HUDEP-2 (cell line): ENCODE measurements at regions not wholly inside any gene's neighbourhood (a gene's known extent, or its start where the extent isn't known, plus 50 kb on each side); places are given as distances from the start of the nearest gene placed in this dataset.

Experiments used
- DNase-seq, 76 experiments: peaks; one replicate each; lab custom pipeline; 2025; ENCODE audit not compliant: unreplicated experiment in 76 of 76; lab: John Stamatoyannopoulos, UW

DNA sequence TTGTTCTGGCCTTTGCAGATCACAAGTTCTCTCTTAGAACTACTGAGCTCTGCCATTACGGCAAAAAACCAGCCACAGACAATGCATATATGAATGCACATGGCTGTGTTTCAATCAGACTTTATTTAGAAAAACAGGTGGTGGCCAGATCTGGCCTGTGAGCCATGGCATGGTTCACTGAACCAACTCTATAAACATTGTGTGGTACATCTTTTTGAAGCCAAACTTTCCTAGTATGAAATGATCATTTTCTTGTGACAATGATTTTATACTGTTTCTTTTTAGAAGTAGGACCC is 65.9 kb upstream of the AMZ2 start:
- DNase-seq, result no peak

DNA sequence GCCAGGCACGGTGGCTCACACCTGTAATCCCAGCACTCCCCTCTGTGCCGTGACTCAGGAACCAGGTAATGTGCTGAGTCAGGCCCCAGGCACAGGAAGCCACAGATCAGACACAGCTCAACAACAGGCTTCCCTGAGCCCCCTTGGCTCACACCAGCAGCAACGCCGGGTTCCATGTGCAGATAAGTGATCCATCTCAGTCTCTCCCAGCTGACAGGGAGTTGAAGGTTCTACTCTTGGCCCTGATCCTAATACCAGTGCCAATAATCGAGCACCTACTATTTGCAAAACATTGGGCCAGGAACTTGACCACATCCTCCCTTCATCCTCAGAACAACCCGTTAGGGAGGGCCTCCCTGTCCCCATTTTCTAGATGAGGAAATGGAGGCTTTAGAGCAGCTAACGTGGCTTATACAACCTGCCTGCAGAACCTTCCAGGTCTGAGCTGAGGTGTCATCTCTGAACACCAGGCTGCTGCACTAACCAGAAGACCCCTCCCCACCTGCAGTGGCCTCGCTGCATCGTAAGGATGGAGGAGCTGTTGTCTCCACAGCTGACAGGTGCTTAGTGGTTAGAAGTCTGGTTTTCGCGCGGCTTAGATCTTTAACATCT is 64.8 kb upstream of the AMZ2 start:
- DNase-seq, result no peak

DNA sequence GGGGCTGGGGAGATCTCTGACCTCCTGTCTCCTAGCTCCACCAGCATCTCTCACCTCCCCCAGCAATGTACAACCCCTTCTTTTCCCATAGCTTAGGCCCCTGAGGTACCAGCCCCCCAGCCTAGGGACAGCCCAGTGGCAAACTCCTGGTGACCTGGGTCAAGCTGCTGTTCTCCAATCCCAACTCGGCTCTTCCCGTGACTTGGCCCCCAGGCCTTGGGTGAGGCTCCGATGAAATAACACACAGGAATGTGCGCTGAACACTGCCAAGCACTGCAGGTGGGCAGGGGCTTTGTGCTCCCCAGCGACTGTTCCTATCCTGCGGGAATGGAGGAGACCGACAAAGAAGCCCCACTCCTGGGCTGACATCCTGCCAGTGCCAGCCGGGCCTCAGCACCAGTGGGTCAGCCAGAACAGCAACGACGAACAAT is 63.7 kb upstream of the AMZ2 start:
- DNase-seq, result no peak

DNA sequence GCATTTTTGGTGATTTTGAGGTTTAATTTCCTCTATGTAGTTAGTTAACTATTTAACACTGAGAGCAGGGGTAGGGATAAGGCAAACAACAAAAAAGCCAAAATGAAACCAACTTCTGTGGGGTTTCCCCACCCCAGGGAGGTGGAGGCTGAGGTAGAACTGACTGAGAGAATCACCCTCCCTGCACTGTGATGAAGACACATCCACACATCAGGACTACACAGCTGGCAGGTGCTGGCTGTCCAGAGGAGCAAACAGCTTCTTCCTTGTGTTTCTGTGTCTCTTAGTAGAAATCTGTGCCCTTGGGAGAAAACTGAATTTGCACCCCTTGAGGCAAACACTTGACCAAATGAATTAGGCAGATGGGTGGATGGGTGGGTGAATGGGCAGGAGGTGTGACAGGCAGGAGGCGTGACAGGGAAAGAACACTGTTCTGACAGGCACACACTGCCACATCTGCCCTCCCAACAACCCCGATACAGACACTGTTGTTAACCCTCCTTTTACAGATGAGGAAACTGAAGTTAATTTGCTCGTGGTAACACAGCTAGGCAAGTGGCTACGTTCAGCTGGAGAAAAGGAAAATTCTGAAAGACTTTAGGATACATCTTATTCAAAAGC is 62.9 kb upstream of the AMZ2 start:
- no peak for DNase-seq

DNA sequence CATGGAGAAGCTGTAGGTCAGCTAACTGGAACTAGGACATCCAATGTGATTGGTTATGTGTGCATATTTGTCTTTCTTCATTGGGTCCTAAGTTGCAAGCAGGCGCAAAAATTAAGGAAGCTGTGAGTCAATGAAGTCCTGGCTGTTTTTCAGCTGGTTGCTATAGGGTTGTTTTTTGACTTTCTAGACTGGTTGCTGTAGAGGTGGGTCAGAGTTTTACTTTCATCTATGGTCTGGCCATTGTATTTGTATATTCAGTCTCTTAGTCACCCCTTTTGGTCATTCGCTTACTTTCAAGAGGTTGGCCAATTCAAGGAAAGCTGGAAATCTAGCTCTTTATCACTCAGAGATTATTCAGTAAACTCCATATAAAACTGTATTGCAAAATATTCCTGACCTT is 62.0 kb upstream of the AMZ2 start:
- DNase-seq, result no peak

DNA sequence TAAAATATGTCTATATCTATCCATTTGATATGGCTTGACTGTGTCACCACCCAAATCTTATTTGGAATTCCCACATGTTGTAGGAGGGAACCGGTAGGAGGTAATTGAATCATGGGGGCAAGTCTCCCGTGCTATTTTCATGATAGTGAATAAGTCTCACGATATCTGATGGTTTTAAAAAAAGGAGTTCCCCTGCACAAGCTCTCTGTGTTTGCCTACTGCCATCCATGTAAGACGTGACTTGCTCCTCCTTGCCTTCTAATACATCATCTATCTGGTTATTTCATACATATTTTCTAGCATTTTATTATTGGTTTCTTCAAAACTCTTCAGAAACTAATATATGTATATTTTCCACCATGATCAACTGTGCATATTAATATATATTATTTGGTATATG is 57.3 kb upstream of the AMZ2 start:
- DNase-seq, result no peak

DNA sequence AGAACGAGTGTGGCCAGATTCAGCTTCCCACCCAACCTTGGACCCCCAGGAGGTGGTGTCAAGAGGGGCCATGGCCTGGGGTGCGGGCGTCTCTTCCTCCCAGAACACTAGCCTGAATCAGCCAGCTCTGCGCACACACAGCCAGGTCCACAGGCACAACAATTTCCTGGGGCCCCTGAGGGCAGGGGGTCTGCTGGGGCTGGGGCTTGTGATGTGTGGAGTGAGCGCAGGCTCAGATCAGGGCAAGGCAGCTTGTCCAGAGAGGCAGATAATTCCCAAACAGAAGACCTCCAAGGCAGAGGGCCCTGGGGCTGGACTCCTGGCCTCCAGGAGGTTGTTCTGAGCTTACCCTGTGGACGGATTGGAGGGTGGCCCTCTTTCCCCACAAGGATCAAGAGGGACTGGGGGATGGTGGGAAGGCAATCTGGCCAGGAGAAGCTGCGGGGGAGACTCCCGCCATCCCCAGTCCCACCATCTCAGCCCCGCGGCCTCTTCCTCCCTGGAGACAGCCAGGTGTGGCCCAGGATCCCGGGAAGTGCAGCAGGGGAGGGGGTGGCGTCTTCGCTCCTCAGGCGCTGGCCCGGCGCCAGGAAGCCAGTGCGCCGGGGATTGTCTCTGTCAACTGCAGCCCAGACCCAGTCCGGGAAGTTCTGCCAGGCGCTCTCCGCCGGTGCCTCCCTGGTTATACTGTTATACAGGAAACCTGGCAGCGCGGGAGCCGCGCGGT is 52.0 kb upstream of the AMZ2 start:
- no peak for DNase-seq

DNA sequence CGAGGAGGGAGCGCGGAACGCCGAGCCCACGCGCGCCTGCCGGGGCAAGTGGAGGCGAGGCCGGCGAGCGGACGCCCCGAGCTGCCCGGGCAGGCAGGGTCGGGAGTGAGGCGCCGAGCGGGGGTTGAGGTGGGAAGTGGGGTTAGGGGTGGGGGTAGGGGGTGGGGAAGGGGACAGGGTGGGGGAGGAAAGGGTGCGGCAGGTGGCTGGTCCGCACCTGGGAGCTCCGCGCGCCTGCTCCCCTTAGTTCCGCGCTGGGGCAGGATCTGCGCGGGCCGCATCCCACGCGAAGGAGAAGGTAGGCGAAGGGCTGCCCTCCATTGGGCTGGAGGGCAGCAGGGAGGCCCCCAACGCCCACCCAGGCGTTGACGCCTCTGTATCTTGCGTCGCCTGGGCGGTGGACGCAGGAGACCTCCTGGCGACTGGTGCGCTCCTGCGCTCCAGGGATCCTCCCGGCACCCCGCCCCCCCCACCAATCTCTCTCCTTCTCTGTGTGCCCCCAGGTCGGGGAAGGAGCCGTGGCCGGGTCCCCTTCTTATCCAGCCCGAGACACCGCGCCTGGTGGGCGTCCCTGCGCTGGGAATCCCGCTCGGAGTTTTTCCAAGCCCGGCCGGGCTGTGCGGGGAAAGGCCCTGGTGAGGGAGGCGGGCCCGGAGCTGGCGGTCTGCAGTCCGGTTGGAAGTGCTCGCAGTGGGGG is 51.3 kb upstream of the AMZ2 start:
- no peak for DNase-seq

DNA sequence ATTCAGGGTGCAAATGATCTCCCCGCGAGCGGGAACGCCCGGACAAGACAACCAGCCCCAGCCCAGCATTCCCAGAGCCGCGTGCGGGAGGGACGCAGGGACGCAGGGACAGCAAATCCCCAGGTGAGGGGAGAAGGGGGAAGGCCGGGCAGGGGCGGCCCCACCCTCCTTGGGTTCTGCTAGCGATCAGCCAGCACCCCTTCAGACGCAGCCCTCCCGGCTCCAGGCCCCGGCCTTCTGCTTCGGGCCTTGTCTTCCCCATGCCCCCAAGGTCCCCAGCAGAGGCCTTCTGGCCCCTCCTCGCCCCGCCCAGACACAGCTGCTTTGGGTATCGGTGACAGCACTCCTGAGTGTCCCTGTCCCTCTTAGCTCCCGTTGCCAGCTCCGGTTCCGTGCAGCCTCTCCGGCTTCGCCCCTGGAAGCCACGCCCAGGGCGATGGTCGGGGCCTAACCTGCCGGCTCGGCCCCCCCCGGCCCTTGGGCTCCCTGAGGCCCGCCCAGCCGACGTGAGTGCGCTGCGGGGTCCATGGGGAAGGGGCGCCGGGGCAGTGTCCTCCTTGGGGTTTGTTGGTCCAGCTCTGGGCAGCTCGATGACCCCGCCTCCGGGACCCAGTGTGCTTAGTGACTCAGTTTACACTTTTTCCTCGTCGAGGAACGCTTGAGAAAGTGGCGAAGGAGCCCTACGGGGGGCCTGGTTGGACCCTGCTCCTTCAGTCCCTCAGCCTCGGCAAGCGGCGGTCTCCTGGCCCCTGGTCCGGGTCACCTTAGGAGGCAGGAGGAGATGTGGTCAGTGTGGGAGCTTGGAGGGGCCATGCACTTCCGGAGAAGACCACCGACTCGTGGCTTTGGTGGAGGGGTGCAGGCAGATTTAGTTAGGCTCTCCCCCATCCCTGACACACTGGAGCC is 50.5 kb upstream of the AMZ2 start:
- DNase-seq, result peak in 2 of 76 experiments; percentile 2 to 9

DNA sequence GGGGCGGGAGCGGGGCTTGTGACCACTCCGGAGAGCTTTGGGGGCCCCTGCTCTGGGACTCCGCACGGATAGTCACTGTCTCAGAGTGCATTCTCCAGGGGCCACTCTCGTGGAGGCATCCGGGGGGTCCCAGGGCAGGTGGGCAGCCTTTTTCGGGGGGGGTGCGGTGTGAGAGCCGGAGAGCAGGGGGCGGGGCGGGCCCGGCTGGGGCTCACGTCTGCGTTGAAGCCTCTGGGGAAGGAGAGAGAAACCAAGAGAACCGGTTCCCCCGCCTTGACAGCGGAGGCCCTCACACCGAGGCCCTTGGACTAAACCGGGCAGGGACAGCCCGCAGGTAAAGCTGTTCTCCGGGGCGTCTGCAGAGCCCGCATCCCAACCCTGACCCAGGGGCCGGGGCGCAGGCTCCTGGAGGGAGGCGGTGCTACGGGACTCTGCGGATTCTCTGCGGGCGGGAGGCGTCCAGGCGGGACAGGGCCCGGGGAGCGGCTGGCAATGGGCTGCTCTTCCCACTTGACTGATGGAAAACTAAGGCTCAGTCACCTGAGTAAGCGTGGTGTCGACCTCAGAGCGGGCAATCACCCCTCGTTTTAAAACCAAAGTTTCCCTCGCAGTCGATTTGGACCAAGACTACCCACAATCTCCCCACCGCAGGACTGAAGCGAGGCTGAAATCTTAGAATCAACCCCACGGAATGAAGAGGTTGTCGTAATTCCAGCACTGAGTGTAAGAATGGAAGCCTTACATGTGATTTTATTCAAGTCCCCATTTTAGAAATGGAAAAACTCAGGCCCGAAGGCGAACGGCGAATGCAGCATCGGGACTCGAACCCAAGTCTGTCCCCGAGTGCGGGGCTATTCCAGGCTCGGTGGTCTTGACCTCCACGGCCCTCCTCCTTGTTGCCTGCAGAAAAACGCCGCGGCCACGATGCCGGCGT is 49.6 kb upstream of the AMZ2 start:
- no peak for DNase-seq
